ENCODE measurements at regions not wholly inside any gene's neighbourhood (a gene's known extent, or its start where the extent isn't known, plus 50 kb on each side); places are given as distances from the start of the nearest gene placed in this dataset.

- no peaks in the 10 kb centered on the region for H3K9me3 ChIP-seq (ENCODE audit: control insufficient read depth, low read depth, low read length)
- H4K5ac ChIP-seq (ENCODE audit: insufficient read length, low read depth, low read length), result no peak overlapping the region
- H2BK15ac ChIP-seq (ENCODE audit: low read depth, low read length), result no peak overlapping the region
- no peak overlapping the region for H2BK12ac ChIP-seq (ENCODE audit: insufficient read length, low read depth, low read length)
- H2BK5ac ChIP-seq (ENCODE audit: insufficient read length, low read length), result no peak overlapping the region
- no peaks in the 10 kb centered on the region for H3K79me1 ChIP-seq (ENCODE audit: insufficient read depth, low read depth, low read length, poor library complexity, severe bottlenecking)
- H3K27ac Mint-ChIP-seq, result no peak overlapping the region
- H3K4me2 ChIP-seq (ENCODE audit: insufficient read depth, insufficient read length, low read length), result no peak overlapping the region
- peaks cover 3% of the 10 kb centered on the region for H3K27me3 Mint-ChIP-seq (ENCODE audit: low read depth)
- H3K56ac ChIP-seq (ENCODE audit: insufficient read length, low read depth, low read length), result no peak overlapping the region
- H2AFZ ChIP-seq (ENCODE audit: low read length), result no peak overlapping the region
- no peaks in the 10 kb centered on the region for H3K36me3 Mint-ChIP-seq (ENCODE audit: insufficient read depth in 1 of 3, low read depth in 3 of 3)
- H2BK20ac ChIP-seq (ENCODE audit: low read depth, low read length, poor library complexity, severe bottlenecking), result no peak overlapping the region
- H3K9ac ChIP-seq (ENCODE audit: extremely low read depth, insufficient read length, low read length), result no peak overlapping the region
- H3K14ac ChIP-seq (ENCODE audit: insufficient read depth, low read length), result no peak overlapping the region
- H4K20me1 ChIP-seq (ENCODE audit: control insufficient read depth, insufficient read depth, insufficient read length), result no peaks in the 10 kb centered on the region
- H4K8ac ChIP-seq (replicated peaks; ENCODE audit: insufficient read length, low read depth, low read length), result no peak overlapping the region
- no peak overlapping the region for H4K91ac ChIP-seq (ENCODE audit: insufficient read length, low read depth, low read length)
- H3K4me1 Mint-ChIP-seq, result peaks cover 9 to 12% of the 10 kb centered on the region in 2 experiments
- TF ChIP-seq CTCF (conservative IDR thresholded peaks at IDR 0.05), result no peak
- H3K27ac ChIP-seq (ENCODE audit: insufficient read length, low read depth, low read length), result no peak overlapping the region
- no peak overlapping the region for H2AK5ac ChIP-seq (ENCODE audit: insufficient read length, low read length)
- no peak overlapping the region for H3K4me3 Mint-ChIP-seq
- no peaks in the 10 kb centered on the region; the same call in 1 of the 2 replicates for H3K4me1 ChIP-seq (ENCODE audit: insufficient read depth, low read length)
- H2BK120ac ChIP-seq (ENCODE audit: low read depth, low read length, poor library complexity, severe bottlenecking), result no peak overlapping the region
- H3K27me3 ChIP-seq (ENCODE audit: insufficient read depth, low read length), result no peaks in the 10 kb centered on the region
- no peaks in the 10 kb centered on the region for H3K23me2 ChIP-seq (ENCODE audit: insufficient read length, low read depth, low read length, poor library complexity, severe bottlenecking)
- no peaks in the 10 kb centered on the region for H3K9me3 Mint-ChIP-seq
- DNase-seq, result no peak
- H3K18ac ChIP-seq (ENCODE audit: insufficient read length, low read depth, low read length), result no peak overlapping the region
- H3K23ac ChIP-seq (ENCODE audit: insufficient read length, low read depth, low read length), result no peak overlapping the region
- H3K4ac ChIP-seq (ENCODE audit: low read depth, low read length), result no peak overlapping the region
- H3K79me2 ChIP-seq (ENCODE audit: insufficient read depth, low read length), result no peaks in the 10 kb centered on the region
- H3T11ph ChIP-seq (ENCODE audit: low read length), result no peak overlapping the region
Observed at GRCh38 chr6:159110748-159111147, 58.5 kb upstream of the FNDC1 start.

Measured in H9 (cell line).